T-helper 9 cell (primary cell): ENCODE measurements at regions not wholly inside any gene's neighbourhood (a gene's known extent, or its start where the extent isn't known, plus 50 kb on each side); places are given as distances from the start of the nearest gene placed in this dataset.

Experiments used
- DNase-seq: peaks from one replicate; pipeline ENCODE4 v3.0.0-alpha.2; 2020

DNA sequence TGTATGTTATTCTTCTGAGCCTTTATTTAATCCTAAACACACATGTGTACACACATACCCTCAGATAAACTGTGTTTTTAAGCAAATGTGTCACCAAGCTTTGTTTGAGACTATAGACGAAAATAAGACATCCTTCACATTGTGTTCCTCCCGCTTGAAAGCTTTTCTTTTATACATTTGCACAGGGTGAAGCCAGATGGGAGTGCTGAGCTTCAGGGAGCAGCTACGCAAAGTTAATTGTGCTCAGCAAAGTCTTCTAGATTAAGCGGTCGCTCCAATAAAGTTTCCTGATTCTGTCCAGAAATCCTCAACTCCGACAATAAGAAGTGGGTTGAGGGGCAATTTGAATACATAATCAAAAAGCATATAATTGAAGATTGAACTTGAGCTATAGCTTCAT lies 117.2 kb upstream of the ARGLU1 start:
- no peak for DNase-seq

DNA sequence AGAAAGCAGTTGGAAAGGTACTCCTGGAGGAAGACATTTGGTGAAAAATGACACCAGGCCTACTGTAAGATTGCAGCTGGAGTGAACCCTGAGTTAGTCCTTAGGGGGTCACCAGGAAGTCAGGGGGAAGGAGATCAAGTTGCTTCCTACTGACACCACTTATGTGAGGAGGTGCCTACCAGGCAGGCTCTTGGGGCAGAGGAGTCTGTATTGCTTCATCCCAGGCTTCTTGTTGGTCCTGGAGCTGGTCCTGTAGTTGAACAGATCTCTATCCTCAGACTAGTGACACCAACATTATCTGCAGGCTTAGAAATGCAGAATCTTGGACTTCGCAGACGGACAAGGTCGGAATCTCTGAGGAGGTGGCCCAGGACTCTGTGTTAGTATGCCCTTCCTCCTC lies 116.0 kb upstream of the ARGLU1 start:
- DNase-seq, result no peak

DNA sequence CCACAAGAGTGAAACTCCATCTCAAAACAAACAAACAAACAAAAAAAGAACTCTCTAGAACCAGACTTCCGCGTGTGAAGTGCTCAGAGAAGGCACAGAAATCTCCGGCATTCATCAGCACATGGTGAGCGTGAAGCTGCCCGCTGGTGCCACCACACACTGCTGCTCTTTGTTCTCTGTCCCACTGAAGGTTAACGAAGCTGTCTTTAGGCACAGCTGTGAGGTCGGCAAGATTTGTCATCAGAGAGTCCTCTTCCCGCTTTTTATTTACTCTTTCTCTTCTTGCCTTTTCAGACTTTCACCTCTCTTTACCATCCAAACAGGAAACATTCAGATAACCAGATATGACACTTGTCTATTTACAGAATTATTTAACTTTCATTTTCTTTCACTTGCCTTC lies 115.2 kb upstream of the ARGLU1 start:
- no peak for DNase-seq

DNA sequence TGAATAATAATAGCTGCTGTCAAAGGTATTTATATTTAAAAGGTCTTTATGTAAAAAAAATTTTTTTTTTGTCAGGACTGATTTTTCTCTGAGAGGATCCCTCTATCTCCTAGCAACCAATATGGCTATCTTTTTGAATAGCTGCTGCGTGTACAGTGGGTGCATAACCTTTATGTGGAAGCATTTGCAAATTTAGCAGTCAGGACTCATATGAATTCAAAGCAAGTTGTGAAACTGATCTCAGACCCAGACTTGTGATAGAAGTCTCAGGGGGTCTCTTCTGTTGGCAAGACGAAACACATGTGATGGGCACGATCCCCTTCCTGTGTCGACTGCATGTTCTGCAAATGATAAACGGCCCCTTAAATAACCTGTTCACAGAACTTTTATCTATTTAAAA lies 114.1 kb upstream of the ARGLU1 start:
- DNase-seq, result no peak

DNA sequence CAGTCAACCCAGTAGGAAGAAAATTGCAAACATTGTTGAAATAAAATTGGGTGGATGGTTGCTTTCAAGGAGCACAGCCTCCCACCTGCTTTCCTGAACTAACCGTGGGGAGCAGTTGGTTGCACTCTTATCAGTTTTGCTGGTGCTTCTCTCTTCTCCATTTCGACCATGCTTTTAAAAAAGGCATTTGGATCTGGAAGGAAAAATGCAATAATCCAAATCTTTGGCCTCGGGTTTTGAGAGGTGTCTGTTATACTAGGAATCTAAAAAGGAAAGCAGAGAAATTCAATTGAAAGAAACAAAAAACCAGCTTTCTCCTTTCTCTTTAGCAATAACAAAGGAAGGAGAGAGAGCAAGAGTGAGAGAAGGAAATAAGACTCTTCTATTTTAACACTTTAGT lies 113.6 kb upstream of the ARGLU1 start:
- DNase-seq, result no peak

DNA sequence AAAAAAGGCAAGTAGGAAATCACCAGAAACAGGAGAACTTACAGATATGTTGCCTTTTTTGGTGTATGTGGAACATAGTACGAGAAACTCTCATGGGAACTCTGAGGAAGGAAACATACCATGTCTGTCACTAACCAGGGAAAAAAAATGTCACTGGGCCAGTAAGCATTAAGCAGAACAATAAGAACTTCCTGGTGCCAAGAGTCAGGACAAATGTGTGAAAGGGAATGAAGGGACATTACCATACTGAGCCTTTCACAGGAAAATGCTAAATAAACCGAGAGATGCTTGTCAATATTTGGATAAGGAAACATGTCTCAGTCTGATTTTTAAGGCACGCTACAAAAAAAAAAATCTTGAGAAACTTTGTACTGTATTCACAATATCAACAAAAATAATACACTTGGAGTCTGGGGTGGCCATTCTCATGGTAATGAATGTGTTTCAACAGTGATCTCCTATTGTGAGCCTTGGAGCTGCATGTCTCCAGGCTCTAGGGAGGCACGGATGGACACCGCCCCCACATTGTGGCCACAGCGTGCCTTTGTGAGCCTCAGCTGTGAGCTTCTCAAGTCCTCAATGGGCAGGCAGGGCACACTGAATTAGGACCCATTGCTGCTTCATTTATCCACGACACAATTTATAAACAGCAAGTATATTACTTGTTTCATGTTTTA lies 113.0 kb upstream of the ARGLU1 start:
- no peak for DNase-seq

DNA sequence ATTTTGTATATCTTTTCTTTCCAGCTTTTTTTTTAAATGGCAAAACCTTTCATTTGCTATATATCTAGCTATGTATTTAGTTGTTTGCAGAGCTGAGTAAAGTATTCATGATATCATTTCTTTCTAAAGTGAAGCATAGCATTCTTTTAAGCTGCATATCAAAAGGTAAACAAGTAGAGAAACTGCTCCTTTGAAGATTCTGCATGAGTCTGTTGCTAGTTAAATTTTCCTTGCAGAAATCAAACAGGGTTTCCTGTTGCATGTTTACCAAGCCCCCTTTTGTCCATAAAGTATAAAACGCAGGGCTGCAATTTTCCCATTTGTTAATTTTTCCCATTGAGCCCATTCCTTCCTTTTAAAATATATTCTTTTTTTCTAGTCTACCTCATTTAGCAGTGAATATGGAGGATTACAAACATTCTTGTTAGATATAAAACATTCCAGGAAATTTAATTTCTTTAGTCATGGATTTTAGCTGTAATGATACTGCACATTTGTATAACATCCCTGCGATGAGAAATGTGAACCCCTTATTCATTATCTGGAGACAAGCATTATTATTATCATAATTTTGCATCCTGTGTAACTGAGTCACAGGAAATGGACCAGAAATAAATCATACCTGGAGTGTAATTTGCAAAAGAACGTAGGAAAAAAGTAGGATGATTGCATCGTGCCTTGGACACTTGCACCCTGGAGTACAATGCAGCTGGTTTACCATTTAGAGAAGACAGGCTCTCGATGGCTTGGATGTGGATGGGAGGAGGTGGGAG lies 110.9 kb upstream of the ARGLU1 start:
- DNase-seq, result no peak

DNA sequence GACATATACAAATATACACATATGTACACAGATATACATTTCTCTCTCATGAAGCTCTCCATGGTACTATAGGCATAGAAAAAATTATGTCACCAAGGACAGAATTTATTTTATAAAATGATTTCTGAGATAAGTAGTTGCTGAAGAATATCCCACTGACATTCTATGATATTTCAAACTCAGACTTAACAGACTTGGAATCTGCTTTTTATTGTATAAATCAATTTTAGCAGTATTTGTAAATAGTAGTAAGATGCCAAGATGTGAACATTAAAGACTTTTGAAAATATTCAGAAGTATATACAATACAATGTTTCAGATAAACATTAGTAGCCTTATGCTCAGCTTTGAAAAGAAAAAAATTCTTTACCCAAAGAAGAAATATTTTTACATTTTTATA lies 107.4 kb upstream of the ARGLU1 start:
- no peak for DNase-seq

DNA sequence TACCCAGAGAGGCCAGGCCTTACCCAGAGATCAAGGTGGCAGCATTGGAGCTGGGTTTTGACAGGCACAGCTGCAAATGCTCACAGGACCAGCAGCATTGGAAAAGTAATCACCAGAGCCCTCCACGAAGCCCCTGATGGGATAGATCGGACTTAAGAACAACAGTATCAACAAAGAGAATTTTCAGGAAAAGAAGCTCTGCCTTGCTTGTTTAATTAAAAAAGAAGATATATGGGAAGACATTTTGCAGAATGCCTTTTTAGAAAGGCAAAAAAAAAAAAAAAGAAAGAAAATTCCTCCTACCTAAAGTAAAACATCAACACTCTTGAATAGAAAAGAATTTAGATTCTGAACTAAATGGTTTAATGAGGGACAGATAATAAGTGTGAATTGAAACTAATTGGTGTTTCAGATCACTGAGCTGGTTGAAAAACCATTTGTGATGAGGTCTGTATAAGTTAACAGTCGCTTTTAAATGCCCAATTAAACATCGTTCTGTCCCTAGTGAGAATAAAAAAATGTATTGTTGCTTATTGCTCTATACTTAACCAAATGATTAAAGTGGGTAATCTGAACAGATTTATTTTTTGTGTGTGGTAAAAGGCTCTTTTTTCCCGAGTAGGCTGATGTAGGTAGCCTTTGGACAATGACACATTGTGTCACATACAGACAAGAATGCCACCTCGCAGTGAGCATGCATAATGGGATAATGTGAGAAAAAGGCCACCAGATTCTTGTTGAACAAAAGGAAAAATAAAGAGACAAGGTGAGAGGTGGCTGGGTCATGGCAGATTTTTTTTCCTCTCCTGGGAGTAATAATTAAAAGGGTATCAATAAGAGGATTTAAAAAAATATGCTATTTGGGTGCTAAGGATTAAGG lies 93.0 kb upstream of the ARGLU1 start:
- DNase-seq, result no peak

DNA sequence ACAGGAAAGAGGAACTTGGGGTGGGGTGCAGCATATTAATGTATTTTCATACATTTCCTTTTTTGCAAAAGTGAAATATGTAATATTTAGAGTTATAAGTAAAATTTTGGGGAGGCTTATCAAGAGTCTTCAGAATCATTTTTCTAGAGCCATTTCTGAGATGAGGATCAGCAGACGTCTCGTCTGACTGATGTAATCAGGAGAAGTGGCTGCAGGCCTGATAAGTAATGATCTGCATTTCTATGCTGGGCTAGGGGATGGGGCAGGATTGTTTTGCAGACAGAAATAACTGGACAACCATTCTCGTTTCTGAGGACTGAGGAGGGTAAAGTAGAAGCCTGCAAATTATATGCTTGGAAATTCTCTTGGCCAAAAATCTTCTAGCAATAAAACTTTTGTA lies 89.2 kb upstream of the ARGLU1 start:
- no peak for DNase-seq

DNA sequence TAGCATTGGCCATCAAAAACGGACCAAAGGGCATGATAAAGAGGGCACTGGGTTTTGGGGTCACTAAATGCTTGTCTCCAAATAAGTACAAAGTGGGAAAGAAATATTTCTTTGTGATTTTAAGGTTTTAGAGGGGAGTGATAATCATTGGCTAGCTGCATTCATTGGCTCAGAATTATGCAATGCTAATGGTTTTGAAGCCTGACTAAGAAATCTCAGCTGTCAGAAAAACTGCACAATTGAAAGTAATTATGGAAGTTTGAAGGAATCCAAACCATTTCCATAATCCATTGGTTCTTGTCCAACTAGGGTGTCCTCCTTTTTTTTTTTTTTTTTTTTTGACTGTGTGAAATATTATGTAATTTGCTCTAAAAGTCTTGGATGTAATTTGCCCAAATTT lies 88.2 kb upstream of the ARGLU1 start:
- no peak for DNase-seq

DNA sequence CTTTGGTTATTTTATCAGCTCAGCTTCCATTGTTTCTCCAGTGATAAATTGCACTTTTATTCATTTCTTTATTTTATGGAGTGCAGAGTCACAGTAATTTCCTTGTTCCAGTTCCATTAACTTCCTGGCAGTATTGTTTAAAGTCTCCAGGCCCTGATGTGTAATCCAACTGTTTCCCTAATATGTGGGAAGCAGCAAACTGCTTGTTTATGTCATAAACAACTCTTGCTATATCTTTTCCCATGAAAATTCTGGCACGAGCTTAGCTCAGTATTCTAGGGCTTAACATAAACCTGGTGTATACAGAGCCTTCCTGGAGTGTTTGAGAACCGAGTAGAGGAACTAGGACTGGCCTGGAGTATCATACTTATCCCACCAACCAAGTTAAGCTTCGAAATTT lies 83.5 kb upstream of the ARGLU1 start:
- no peak for DNase-seq

DNA sequence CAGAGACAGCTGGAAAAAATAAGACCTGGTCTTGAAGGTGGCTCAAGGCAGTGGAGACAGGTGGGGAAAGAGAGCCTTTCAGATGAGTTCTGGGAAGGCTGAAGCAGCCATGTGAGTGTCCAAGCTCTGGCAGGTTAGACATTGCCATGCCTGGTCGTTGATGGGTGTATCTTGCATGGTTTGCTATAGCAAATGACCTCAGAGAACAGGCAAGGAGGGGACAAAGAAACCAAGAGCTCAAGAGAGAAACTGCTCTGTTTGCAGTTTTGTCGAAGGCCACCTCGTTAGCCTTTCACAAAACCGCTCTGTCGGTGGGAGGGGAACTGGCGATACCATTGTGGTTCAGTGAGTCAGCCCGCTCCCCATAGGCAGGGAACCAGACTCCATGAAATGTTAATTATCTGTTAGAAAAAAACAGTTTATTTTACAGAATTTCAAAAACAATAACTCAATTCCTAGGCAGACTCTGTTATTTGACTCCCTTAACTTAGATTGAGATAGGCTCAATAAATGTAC lies 82.8 kb upstream of the ARGLU1 start:
- DNase-seq, result no peak

DNA sequence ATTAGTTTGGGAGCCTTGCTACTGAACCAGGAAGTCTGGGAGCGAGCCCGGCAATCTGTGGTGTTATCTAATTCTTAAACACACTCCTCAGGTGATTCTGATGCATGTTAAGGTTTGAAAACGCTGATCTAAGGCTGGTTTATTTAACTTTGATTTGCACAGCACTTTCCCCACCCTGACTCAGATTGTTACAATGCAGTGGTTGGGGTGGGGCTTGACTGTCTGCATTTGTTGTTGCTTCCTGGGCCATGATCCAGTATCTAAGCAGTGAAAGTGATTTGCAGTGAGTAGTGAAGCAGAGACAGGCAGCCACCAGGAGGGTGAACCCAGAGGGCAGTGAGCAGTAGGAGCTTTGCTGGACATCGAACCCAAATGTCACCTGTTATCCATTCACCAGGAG lies 81.6 kb upstream of the ARGLU1 start:
- DNase-seq, result no peak

DNA sequence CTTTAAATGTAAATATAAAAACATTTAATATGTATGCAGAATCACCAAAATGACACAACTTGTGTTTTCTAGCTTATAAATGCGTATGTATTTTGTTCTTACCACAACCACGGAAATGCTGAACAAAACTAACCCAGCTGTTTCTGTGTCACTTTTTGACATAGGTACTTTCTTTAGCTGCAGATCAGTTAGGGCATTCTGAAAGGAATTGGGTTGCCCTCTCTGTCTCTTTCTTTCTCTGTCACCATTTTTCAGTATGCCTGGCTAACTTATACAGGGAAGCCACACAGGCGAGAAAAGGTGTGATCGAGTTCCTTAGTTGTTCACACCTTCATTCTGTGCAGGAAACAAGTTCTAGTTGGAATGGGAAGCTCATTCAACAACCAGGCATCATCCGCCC lies 72.6 kb upstream of the ARGLU1 start:
- DNase-seq, result no peak

DNA sequence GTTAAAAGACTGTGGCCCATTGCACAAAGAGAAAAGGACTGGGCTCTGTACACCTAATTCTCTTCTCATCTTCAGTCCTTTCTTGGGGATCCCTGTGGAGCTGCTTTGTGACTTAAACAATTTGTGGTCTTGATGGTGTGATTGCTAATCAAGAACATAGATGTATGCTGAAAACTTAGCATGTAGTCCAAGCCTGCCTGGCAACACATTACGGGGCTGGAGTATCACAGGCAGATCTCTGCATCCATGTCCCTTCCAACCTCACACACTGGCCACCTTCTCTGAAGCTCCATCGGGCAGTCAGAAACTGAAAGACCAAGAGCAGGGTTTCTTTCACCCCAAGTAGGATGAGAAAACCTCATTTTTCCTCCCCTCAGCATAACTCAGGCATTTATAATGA lies 69.6 kb upstream of the ARGLU1 start:
- no peak for DNase-seq

DNA sequence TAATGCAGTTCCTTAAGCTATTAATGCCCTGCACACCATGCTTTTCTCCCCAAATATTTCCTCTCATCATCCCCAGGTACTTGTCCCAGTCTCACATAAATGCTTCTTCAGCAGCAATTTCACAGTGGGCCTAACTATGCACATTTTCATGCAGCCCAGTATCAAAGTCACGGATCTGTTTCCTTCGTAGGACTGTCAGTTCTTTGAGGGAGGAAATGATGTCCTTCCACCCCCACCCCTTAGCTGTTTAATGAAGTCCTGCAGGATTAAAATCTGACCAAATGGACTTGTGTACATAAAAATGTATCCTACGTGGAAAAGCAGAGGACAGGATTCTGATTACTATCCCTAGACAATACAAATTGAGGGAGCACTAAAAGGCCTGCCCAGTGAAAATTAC lies 68.6 kb upstream of the ARGLU1 start:
- no peak for DNase-seq

DNA sequence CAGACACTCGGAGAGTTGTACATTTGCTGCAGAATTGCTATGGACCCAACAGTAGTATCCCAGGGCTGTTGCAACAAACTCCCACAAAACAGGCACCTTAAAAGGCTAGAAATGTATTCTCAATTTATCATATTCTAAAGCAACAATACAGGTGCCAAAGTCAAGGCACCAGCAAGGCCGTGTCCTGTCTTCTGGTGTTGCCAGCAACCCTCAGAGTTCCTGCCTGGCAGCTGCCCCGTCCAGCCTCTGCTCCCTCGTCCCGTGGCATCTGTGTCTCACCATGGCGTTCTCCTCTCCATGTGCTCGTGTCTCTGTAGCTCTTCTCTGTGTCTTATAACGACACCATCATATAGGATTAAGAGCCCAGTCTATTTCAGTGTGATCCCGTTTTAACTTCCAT lies 67.7 kb upstream of the ARGLU1 start:
- no peak for DNase-seq

DNA sequence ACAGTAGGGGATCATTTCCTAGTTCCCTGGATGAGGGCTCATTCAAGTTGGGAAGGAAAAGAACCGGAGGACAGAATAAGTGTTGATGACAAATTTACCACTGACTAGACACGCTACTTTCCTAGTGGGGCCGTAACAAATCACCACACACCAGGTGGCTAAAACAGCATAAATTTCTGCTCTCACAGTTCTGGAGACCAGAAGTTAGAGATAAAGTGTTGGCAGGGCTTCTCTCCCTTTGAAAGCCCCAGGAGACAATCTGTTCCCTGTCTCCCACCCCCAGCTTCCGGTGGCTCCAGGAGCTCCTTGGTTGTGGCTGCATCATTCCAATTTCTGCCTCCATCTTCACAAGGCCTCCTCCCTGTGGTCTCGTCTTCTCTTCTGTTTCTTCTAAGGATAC lies 65.4 kb upstream of the ARGLU1 start:
- DNase-seq, result no peak

DNA sequence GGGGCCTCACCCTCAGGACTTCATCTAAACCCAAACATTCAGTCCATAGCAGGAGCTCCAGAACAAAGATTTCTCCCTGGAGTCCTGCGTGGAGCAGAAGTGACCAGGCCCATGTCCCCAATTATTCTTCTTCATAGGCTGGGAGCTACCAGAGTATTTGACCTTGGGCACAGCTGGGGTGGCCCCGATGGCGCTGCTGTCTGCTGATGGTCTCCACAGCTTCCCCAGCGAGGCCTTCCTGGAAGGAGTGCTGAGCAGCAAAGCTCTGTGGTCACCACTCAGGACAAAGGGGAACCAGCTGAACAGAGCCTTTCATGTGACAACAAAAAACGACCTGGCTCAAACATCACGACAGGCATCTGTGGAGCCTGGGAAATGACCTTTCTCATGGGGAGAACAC lies 62.7 kb upstream of the ARGLU1 start:
- DNase-seq, result no peak

DNA sequence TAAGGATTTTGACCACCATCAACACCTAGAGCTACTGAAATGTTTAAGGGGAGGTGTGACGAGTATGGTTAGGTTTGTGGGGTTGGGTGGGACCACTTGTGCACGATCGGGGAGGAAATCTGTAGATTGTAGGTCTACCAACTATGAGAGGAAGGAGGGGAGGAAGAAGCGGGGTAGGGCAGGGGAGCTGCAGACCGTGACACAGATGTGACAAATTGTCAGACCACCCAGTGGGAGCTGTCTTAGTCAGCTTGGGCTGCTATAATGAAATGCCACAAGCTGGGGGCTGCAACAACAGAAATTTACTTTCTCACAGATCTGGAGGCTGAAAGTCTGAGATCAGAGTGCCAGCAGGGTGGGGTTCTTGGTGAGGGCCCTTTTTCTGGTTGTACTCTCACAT lies 62.2 kb upstream of the ARGLU1 start:
- DNase-seq, result no peak

DNA sequence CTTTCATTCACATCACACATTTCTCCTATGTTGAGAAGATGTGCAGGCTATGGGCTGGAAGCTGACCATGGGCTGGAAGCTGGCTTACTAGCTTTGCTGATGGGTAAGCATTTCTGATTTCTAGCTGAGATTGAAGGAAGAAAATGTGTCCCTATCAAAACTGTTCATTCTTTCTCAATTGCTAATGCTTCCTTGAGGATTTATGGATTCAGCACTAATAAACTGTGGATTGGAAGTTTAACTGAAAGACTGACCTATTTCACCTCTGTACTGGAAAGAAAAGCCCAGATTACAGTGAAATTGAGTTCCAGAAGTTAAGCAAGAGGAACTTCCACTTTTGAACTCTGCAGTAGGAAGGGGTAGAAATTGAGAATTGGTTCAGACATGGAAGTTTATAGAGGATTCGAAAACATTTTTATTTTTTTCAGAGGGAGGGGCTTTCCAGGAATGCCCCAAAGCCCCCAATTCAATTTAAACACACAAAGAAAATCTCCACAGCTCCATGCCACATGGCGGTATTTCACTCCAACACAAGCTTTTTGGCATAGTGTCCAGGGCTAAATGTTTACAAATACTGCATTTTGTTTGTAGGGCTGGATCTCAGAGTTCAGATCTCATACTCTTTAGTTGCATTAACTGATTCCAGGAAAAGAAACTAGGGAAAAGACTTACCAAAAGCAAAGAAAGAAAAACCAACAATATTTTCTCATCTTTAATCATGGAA lies 61.2 kb upstream of the ARGLU1 start:
- no peak for DNase-seq

DNA sequence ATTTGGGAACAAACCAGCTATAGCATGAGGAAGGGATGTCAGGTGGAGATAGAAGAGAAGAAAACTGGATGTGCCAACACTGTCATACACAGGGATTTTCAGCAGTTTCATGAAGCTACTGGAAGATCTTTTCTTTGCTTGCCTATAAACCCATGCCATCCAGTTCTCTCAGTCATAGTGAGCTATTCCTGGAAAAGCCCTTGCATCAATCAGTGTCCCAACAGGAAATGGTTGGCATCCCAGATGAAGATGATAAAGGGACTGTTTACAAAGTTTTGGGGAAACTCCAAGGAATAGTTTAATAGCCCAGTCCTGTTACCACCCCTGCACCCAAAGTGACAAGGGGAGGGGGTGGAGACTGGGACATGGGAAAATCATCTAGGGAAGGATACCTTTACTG lies 58.5 kb upstream of the ARGLU1 start:
- no peak for DNase-seq
